ENCODE measurements at regions not wholly inside any gene's neighbourhood (a gene's known extent, or its start where the extent isn't known, plus 50 kb on each side); places are given as distances from the start of the nearest gene placed in this dataset.

GRCh38 chr2:147636238-147636882 lies 208.5 kb upstream of the ACVR2A start:
- TF ChIP-seq CTCF (IDR thresholded peaks at IDR 0.05; ENCODE audit: insufficient read depth, low read length) (no peak), SPI1 (IDR thresholded peaks at IDR 0.05; ENCODE audit: borderline replicate concordance, low read depth) (no peak)

Measured in HL-60 (cell line).